GM18505 (cell line): ENCODE measurements at regions not wholly inside any gene's neighbourhood (a gene's known extent, or its start where the extent isn't known, plus 50 kb on each side); places are given as distances from the start of the nearest gene placed in this dataset.

Experiments used
- ATAC-seq: cut with Tn5 transposase; IDR thresholded peaks from one replicate; pipeline ENCODE4 v1.9.1; 2021; ENCODE audit not compliant: unreplicated experiment
- POLR2A ChIP-seq: IDR thresholded peaks from 4 replicates; pipeline ENCODE4 v1.6.1; 2011; ENCODE audit warnings: borderline replicate concordance; ENCODE audit not compliant: insufficient read depth, insufficient read length; ENCODE audit errors: extremely low read depth

GRCh38 chr20:57890202-57890800 is 180.5 kb upstream of the PMEPA1 start:
- no peak for TF ChIP-seq POLR2A
- ATAC-seq, result no peak

GRCh38 chr20:57888591-57888990 is 178.8 kb upstream of the PMEPA1 start:
- ATAC-seq, result no peak
- no peak for TF ChIP-seq POLR2A

GRCh38 chr20:57884956-57885355 is 175.1 kb upstream of the PMEPA1 start:
- no peak for TF ChIP-seq POLR2A

GRCh38 chr20:57883761-57884160 is 173.9 kb upstream of the PMEPA1 start:
- TF ChIP-seq POLR2A, result no peak
- ATAC-seq, result no peak

More at GRCh38 chr20:57884956-57885355, 175.1 kb upstream of the PMEPA1 start:
- no peak for ATAC-seq

- no peak for TF ChIP-seq POLR2A
- ATAC-seq, result no peak
Observed at GRCh38 chr20:57883224-57883623, 173.4 kb upstream of the PMEPA1 start.

- no peak for ATAC-seq
- TF ChIP-seq POLR2A, result no peak
Observed at GRCh38 chr20:57882451-57883161, 172.8 kb upstream of the PMEPA1 start.

GRCh38 chr20:57881466-57882385 is 171.9 kb upstream of the PMEPA1 start:
- ATAC-seq, result no peak
- no peak for TF ChIP-seq POLR2A

- no peak for ATAC-seq
- no peak for TF ChIP-seq POLR2A
Observed at GRCh38 chr20:57880571-57880892, 170.7 kb upstream of the PMEPA1 start.

GRCh38 chr20:57879779-57880570 is 170.2 kb upstream of the PMEPA1 start:
- no peak for TF ChIP-seq POLR2A
- no peak for ATAC-seq

- ATAC-seq, result no peak
- TF ChIP-seq POLR2A, result no peak
Observed at GRCh38 chr20:57879437-57879778, 169.6 kb upstream of the PMEPA1 start.

GRCh38 chr20:57878786-57879424 is 169.1 kb upstream of the PMEPA1 start:
- ATAC-seq, result no peak
- TF ChIP-seq POLR2A, result no peak

GRCh38 chr20:57877995-57878394 is 168.2 kb upstream of the PMEPA1 start:
- ATAC-seq, result no peak
- TF ChIP-seq POLR2A, result no peak
